ENCODE measurements at regions not wholly inside any gene's neighbourhood (a gene's known extent, or its start where the extent isn't known, plus 50 kb on each side); places are given as distances from the start of the nearest gene placed in this dataset.
A peak's percentile ranks its signal among the peaks of the same experiment; 100 is the strongest.
"Not testable (repeated sequence)": the region's sequence is repeated elsewhere in the genome, so short reads cannot be mapped to it uniquely, and the experiment has no call there.

- H3K4me3 ChIP-seq (ENCODE audit: low read length in 2 of 2); H3K9me3 ChIP-seq (ENCODE audit: control insufficient read depth in 2 of 2, low read length in 2 of 2); H3K27me3 ChIP-seq (ENCODE audit: control insufficient read depth in 1 of 2, insufficient read depth in 2 of 2, low read length in 2 of 2); H3K9ac ChIP-seq (ENCODE audit: low read length in 2 of 2); H3K27ac ChIP-seq (ENCODE audit: low read length); H3K4me1 ChIP-seq (ENCODE audit: control insufficient read depth, insufficient read depth, low read length); H3K36me3 ChIP-seq (ENCODE audit: control insufficient read depth in 2 of 2, insufficient read depth in 2 of 2, low read length in 2 of 2): not testable (repeated sequence)
Measured at GRCh38 chr11:4315292-4315691, 52.9 kb downstream of the OR52B4 start.

DNA sequence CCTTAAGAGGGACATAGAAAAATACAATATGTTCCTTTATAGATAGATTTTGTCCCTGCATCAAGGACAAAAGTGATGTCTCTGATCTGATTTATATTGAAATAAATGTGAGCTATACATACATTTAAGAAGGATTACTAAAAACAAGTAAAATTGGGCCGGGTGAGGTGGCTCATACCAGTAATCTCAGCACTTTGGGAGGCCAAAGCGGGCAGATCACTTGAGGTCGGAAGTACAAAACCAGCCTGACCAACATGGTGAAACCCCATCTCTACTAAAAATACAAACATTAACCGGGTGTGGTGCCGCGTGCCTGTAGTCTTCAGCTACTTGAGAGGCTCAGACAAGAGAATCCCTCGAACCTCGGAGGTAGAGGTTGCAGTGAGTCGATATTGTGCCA lies 91.0 kb downstream of the OR52B4 start:
- H3K36me3 ChIP-seq (ENCODE audit: control insufficient read depth in 2 of 2, insufficient read depth in 2 of 2, low read length in 2 of 2); H3K27me3 ChIP-seq (ENCODE audit: control insufficient read depth in 1 of 2, insufficient read depth in 2 of 2, low read length in 2 of 2); H3K4me3 ChIP-seq (ENCODE audit: low read length in 2 of 2); H3K9me3 ChIP-seq (ENCODE audit: control insufficient read depth in 2 of 2, low read length in 2 of 2); H3K9ac ChIP-seq (ENCODE audit: low read length in 2 of 2); H3K27ac ChIP-seq (ENCODE audit: low read length); H3K4me1 ChIP-seq (ENCODE audit: control insufficient read depth, insufficient read depth, low read length): not testable (repeated sequence)

GRCh38 chr11:4251085-4251484 lies 117.1 kb downstream of the OR52B4 start:
- not testable (repeated sequence) for H3K27ac ChIP-seq (ENCODE audit: low read length); H3K36me3 ChIP-seq (ENCODE audit: control insufficient read depth in 2 of 2, insufficient read depth in 2 of 2, low read length in 2 of 2); H3K4me3 ChIP-seq (ENCODE audit: low read length in 2 of 2); H3K27me3 ChIP-seq (ENCODE audit: control insufficient read depth in 1 of 2, insufficient read depth in 2 of 2, low read length in 2 of 2); H3K9me3 ChIP-seq (ENCODE audit: control insufficient read depth in 2 of 2, low read length in 2 of 2); H3K9ac ChIP-seq (ENCODE audit: low read length in 2 of 2); H3K4me1 ChIP-seq (ENCODE audit: control insufficient read depth, insufficient read depth, low read length)

- not testable (repeated sequence) for H3K4me3 ChIP-seq (ENCODE audit: low read length in 2 of 2); H3K9ac ChIP-seq (ENCODE audit: low read length in 2 of 2)
Measured at GRCh38 chr11:4249475-4249874, 118.7 kb downstream of the OR52B4 start.

GRCh38 chr11:4237771-4238170 lies 130.4 kb downstream of the OR52B4 start:
- H3K9me3 ChIP-seq (ENCODE audit: control insufficient read depth in 2 of 2, low read length in 2 of 2); H3K4me1 ChIP-seq (ENCODE audit: control insufficient read depth, insufficient read depth, low read length); H3K27ac ChIP-seq (ENCODE audit: low read length); H3K4me3 ChIP-seq (ENCODE audit: low read length in 2 of 2); H3K9ac ChIP-seq (ENCODE audit: low read length in 2 of 2); H3K36me3 ChIP-seq (ENCODE audit: control insufficient read depth in 2 of 2, insufficient read depth in 2 of 2, low read length in 2 of 2); H3K27me3 ChIP-seq (ENCODE audit: control insufficient read depth in 1 of 2, insufficient read depth in 2 of 2, low read length in 2 of 2): not testable (repeated sequence)

More at GRCh38 chr11:4249475-4249874, 118.7 kb downstream of the OR52B4 start:
- not testable (repeated sequence) for H3K27ac ChIP-seq (ENCODE audit: low read length); H3K27me3 ChIP-seq (ENCODE audit: control insufficient read depth in 1 of 2, insufficient read depth in 2 of 2, low read length in 2 of 2); H3K9me3 ChIP-seq (ENCODE audit: control insufficient read depth in 2 of 2, low read length in 2 of 2); H3K4me1 ChIP-seq (ENCODE audit: control insufficient read depth, insufficient read depth, low read length); H3K36me3 ChIP-seq (ENCODE audit: control insufficient read depth in 2 of 2, insufficient read depth in 2 of 2, low read length in 2 of 2)

GRCh38 chr11:4218857-4219256 lies 124.3 kb downstream of the RRM1 start:
- not testable (repeated sequence) for H3K27ac ChIP-seq (ENCODE audit: low read length); H3K4me3 ChIP-seq (ENCODE audit: low read length in 2 of 2); H3K9me3 ChIP-seq (ENCODE audit: control insufficient read depth in 2 of 2, low read length in 2 of 2); H3K36me3 ChIP-seq (ENCODE audit: control insufficient read depth in 2 of 2, insufficient read depth in 2 of 2, low read length in 2 of 2); H3K4me1 ChIP-seq (ENCODE audit: control insufficient read depth, insufficient read depth, low read length); H3K9ac ChIP-seq (ENCODE audit: low read length in 2 of 2); H3K27me3 ChIP-seq (ENCODE audit: control insufficient read depth in 1 of 2, insufficient read depth in 2 of 2, low read length in 2 of 2)

DNA sequence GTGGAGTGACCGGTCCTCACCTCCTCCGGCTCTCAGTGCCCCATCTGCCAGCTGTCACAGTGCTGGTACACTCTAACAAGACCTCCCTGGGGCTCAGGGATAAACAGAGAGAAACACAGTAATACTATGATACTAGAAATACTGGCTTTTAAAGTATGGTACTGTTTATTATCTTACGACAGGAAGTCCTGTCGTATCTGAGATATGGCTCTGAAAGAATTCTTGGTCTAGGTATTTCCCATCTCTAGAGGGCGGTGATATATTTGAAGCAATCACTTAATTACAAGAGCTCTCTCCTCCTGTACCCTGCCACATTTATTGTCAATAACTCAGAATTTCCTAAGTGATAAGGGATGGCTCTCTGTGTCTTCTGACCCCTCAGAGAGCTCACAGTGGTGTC lies 119.1 kb downstream of the RRM1 start:
- no peaks in the 10 kb centered on the region for H3K36me3 ChIP-seq (ENCODE audit: control insufficient read depth in 2 of 2, insufficient read depth in 2 of 2, low read length in 2 of 2)
- no peaks in the 10 kb centered on the region for H3K4me1 ChIP-seq (ENCODE audit: control insufficient read depth, insufficient read depth, low read length)
- no peaks in the 10 kb centered on the region for H3K9me3 ChIP-seq (ENCODE audit: control insufficient read depth in 2 of 2, low read length in 2 of 2)
- no peak overlapping the region for H3K9ac ChIP-seq (ENCODE audit: low read length in 2 of 2)
- peaks cover 3 to 5% of the 10 kb centered on the region in 2 donors for H3K27me3 ChIP-seq (ENCODE audit: control insufficient read depth in 1 of 2, insufficient read depth in 2 of 2, low read length in 2 of 2)
- H3K4me3 ChIP-seq (ENCODE audit: low read length in 2 of 2): no peak overlapping the region
- no peak overlapping the region for H3K27ac ChIP-seq (ENCODE audit: low read length)

DNA sequence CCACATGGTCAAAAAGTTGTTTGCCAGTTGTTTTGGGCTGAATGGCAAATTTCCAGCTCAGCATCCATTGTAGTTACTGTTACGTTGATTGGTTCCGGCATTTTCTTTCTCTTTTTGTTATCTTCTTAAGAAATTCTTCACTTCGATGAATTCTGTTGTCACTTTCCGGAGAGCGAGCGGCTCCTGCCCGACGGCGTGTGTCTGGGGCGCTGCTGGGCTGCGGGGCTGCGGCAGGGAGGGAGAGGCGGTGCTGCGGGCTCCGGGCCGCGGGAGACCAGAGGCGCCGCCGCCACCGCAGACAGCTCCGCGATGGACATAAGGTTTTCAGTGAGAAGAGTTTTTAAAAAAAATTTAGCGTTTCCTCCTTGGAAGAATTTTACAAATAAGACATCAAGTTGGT lies 117.4 kb downstream of the RRM1 start:
- no peaks in the 10 kb centered on the region for H3K9me3 ChIP-seq (ENCODE audit: control insufficient read depth in 2 of 2, low read length in 2 of 2)
- H3K4me1 ChIP-seq (ENCODE audit: control insufficient read depth, insufficient read depth, low read length): no peaks in the 10 kb centered on the region
- no peak overlapping the region for H3K27ac ChIP-seq (ENCODE audit: low read length)
- H3K9ac ChIP-seq (ENCODE audit: low read length in 2 of 2): no peak overlapping the region
- peak overlapping the region in 1 of 2 donors; percentile 15 for H3K4me3 ChIP-seq (ENCODE audit: low read length in 2 of 2)
- H3K36me3 ChIP-seq (ENCODE audit: control insufficient read depth in 2 of 2, insufficient read depth in 2 of 2, low read length in 2 of 2): no peaks in the 10 kb centered on the region
- peaks cover 3 to 5% of the 10 kb centered on the region in 2 donors for H3K27me3 ChIP-seq (ENCODE audit: control insufficient read depth in 1 of 2, insufficient read depth in 2 of 2, low read length in 2 of 2)

- H3K27me3 ChIP-seq (ENCODE audit: control insufficient read depth in 1 of 2, insufficient read depth in 2 of 2, low read length in 2 of 2): peaks cover 0 to 2% of the 10 kb centered on the region in 2 donors
- no peaks in the 10 kb centered on the region for H3K9me3 ChIP-seq (ENCODE audit: control insufficient read depth in 2 of 2, low read length in 2 of 2)
- no peak overlapping the region for H3K9ac ChIP-seq (ENCODE audit: low read length in 2 of 2)
- H3K36me3 ChIP-seq (ENCODE audit: control insufficient read depth in 2 of 2, insufficient read depth in 2 of 2, low read length in 2 of 2): no peaks in the 10 kb centered on the region
- H3K4me1 ChIP-seq (ENCODE audit: control insufficient read depth, insufficient read depth, low read length): no peaks in the 10 kb centered on the region
- no peak overlapping the region for H3K27ac ChIP-seq (ENCODE audit: low read length)
- H3K4me3 ChIP-seq (ENCODE audit: low read length in 2 of 2): no peak overlapping the region
Measured at GRCh38 chr11:4203603-4204360, 109.2 kb downstream of the RRM1 start.

DNA sequence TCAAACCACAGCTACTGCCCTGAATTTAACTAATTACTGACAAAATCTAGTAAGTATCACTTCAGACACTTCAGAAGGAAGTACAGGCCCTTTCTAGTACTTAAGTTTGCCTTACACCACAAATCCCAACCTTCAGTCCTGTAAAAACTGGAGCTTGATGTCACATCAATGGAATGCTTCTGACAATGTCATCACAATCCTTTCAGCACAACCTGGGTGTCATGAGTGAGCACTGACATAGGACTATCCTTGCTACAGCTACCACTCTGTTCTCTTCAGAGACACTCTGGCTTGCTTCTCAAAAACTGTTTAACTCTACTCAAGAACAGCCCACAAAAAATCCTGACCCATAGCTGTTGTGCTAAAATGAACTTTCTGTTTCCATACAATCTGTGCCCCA lies 108.2 kb downstream of the RRM1 start:
- no peaks in the 10 kb centered on the region for H3K36me3 ChIP-seq (ENCODE audit: control insufficient read depth in 2 of 2, insufficient read depth in 2 of 2, low read length in 2 of 2)
- peaks cover 0 to 2% of the 10 kb centered on the region in 2 donors for H3K27me3 ChIP-seq (ENCODE audit: control insufficient read depth in 1 of 2, insufficient read depth in 2 of 2, low read length in 2 of 2)
- no peak overlapping the region for H3K27ac ChIP-seq (ENCODE audit: low read length)
- no peaks in the 10 kb centered on the region for H3K9me3 ChIP-seq (ENCODE audit: control insufficient read depth in 2 of 2, low read length in 2 of 2)
- H3K9ac ChIP-seq (ENCODE audit: low read length in 2 of 2): no peak overlapping the region
- no peaks in the 10 kb centered on the region for H3K4me1 ChIP-seq (ENCODE audit: control insufficient read depth, insufficient read depth, low read length)
- H3K4me3 ChIP-seq (ENCODE audit: low read length in 2 of 2): no peak overlapping the region

DNA sequence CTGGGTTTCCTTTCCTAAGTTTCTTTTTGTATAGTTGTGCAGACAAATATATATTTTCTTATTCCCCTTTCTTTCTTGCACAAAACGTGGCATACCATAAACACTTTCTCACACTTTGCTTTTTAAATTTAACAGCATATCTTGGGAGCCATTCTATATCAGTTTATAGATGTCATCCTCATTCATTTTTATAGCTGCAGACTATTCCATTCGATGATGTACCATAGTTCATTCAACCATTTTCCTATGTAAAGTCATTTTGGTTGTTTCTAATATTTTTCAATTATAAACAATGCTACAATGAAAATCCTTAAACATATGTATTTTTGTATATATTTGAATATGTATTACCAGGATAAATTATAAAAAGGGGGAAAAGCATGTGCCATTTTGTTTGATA lies 102.5 kb downstream of the RRM1 start:
- no peak overlapping the region for H3K9ac ChIP-seq (ENCODE audit: low read length in 2 of 2)
- no peaks in the 10 kb centered on the region for H3K4me1 ChIP-seq (ENCODE audit: control insufficient read depth, insufficient read depth, low read length)
- H3K36me3 ChIP-seq (ENCODE audit: control insufficient read depth in 2 of 2, insufficient read depth in 2 of 2, low read length in 2 of 2): no peaks in the 10 kb centered on the region
- no peaks in the 10 kb centered on the region for H3K9me3 ChIP-seq (ENCODE audit: control insufficient read depth in 2 of 2, low read length in 2 of 2)
- H3K4me3 ChIP-seq (ENCODE audit: low read length in 2 of 2): no peak overlapping the region
- no peak overlapping the region for H3K27ac ChIP-seq (ENCODE audit: low read length)
- H3K27me3 ChIP-seq (ENCODE audit: control insufficient read depth in 1 of 2, insufficient read depth in 2 of 2, low read length in 2 of 2): no peaks in the 10 kb centered on the region

Measured in stomach smooth muscle (tissue), 2 donors.